Prostate gland (tissue), 2 donors: ENCODE measurements at regions not wholly inside any gene's neighbourhood (a gene's known extent, or its start where the extent isn't known, plus 50 kb on each side); places are given as distances from the start of the nearest gene placed in this dataset.

Source experiments
- DNase-seq: peaks from one replicate; pipeline ENCODE4 v3.0.0-alpha.2; 2019; ENCODE audit warnings: low spot score
- H3K27ac ChIP-seq, 2 donors: fragments of 200-600 bp; sonication (generic); 2 replicates each; pipeline ENCODE4 v1.5.1; 2017 to 2019
- H3K27me3 ChIP-seq: fragments of 200-600 bp; sonication (generic); replicated peaks from 2 replicates; pipeline ENCODE4 v1.5.1; 2019; ENCODE audit not compliant: insufficient read depth
- H3K36me3 ChIP-seq, 2 donors: fragments of 200-600 bp; sonication (generic); 1 replicate in 1 of 2; 2 replicates in 1 of 2; pipeline versions ENCODE4 v1.5.1 to v1.8.1; 2017 to 2019
- H3K4me1 ChIP-seq: fragments of 200-600 bp; sonication (generic); replicated peaks from 2 replicates; pipeline ENCODE4 v1.5.1; 2019
- H3K4me3 ChIP-seq, 2 donors: fragments of 200-600 bp; sonication (generic); 2 replicates each; pipeline ENCODE4 v1.5.1; 2017 to 2019
- H3K9me3 ChIP-seq: fragments of 200-600 bp; sonication (generic); 2 replicates; pipeline ENCODE4 v1.5.1; 2017
- POLR2A ChIP-seq: fragments of 450-650 bp; IDR thresholded peaks from one replicate; pipeline ENCODE4 v1.6.1; 2016; ENCODE audit warnings: antibody characterized with exemption, mild to moderate bottlenecking
- POLR2AphosphoS5 ChIP-seq: sonication (generic); formaldehyde crosslinking; IDR thresholded peaks from one replicate; pipeline ENCODE4 v1.6.1; 2017; ENCODE audit warnings: antibody characterized with exemption
- WGBS: methylation state at CpG from one replicate; pipeline ENCODE4 v1.1.5; 2018; 5-methylcytosine and 5-hydroxymethylcytosine counted together
- intact Hi-C: fragments of 100-400 bp; cut with DNase I; formaldehyde crosslinking; loops from one replicate; pipeline ENCODE4 v1.14.2; 2022
- TF ChIP-seq, protein P1 (sequence below), 4 experiments: fragments of 200-600 bp in 2 of 4; fragments of 450-650 bp in 2 of 4; sonication (generic) in 2 of 4; IDR thresholded peaks; 1 replicate in 3 of 4; 2 replicates in 1 of 4; pipeline ENCODE4 v1.5.1; 2016 to 2019; ENCODE audit warnings: antibody characterized with exemption in 4 of 4, mild to moderate bottlenecking in 2 of 4, moderate library complexity in 2 of 4

DNA sequence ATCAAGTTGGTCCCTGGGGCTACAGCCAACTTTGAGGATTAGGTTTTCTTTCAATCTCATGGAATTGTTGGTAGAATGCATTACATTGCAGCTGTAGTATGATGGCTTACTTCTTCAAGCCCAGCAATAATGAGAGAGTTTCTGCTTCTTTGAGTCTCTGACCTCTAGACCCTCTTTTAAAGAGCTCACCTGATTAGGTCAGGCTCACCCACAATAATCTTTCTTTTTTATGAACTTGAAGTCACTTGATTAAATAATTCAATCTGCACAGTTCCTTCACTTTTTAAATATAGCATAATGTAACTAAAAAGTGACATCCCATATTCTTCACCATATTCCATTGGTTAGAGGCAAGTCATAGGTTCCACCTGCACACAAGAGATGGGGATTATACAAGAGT, 547.5 kb upstream of the CT83 start:
- no peak overlapping the region for H3K27ac ChIP-seq
- no peaks in the 10 kb centered on the region for H3K4me1 ChIP-seq
- no peak for DNase-seq
- no peaks in the 10 kb centered on the region for H3K9me3 ChIP-seq
- H3K4me3 ChIP-seq: no peak overlapping the region
- H3K27me3 ChIP-seq: no peaks in the 10 kb centered on the region
- no peaks in the 10 kb centered on the region for H3K36me3 ChIP-seq
- TF ChIP-seq, protein P1, sequence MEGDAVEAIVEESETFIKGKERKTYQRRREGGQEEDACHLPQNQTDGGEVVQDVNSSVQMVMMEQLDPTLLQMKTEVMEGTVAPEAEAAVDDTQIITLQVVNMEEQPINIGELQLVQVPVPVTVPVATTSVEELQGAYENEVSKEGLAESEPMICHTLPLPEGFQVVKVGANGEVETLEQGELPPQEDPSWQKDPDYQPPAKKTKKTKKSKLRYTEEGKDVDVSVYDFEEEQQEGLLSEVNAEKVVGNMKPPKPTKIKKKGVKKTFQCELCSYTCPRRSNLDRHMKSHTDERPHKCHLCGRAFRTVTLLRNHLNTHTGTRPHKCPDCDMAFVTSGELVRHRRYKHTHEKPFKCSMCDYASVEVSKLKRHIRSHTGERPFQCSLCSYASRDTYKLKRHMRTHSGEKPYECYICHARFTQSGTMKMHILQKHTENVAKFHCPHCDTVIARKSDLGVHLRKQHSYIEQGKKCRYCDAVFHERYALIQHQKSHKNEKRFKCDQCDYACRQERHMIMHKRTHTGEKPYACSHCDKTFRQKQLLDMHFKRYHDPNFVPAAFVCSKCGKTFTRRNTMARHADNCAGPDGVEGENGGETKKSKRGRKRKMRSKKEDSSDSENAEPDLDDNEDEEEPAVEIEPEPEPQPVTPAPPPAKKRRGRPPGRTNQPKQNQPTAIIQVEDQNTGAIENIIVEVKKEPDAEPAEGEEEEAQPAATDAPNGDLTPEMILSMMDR (IDR thresholded peaks at IDR 0.05): no peak
- no peak for TF ChIP-seq POLR2AphosphoS5
- TF ChIP-seq POLR2A: no peak
- intact Hi-C loops: no loop called here

DNA sequence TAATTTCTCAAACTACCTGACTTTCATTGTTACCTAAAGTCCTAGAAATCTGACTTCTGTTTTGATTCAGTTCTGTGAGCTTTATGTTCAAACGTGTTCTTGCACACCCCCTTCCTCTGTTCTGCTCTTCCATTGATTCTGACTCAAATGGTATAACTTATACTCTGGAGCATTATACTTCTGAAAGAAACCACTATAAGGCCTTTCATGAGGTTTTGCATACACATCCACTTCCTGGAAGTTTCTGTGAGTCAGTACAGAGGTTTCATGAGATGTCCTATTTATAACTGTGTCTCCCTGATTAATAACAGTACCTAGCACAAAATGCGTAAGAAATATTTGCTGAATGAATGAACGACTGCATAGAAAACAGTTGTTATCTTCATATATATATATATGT, 540.2 kb upstream of the CT83 start:
- H3K4me1 ChIP-seq: no peaks in the 10 kb centered on the region
- H3K27ac ChIP-seq: no peak overlapping the region
- H3K36me3 ChIP-seq: no peaks in the 10 kb centered on the region
- intact Hi-C loops: no loop called here
- H3K4me3 ChIP-seq: no peak overlapping the region
- WGBS: 51% methylated on average over 3 of the region's 3 CpGs
- H3K9me3 ChIP-seq: no peaks in the 10 kb centered on the region
- no peaks in the 10 kb centered on the region for H3K27me3 ChIP-seq
- TF ChIP-seq POLR2AphosphoS5 (no peak), POLR2A (no peak)
- TF ChIP-seq, protein P1 (IDR thresholded peaks at IDR 0.05): no peak
- DNase-seq: no peak

DNA sequence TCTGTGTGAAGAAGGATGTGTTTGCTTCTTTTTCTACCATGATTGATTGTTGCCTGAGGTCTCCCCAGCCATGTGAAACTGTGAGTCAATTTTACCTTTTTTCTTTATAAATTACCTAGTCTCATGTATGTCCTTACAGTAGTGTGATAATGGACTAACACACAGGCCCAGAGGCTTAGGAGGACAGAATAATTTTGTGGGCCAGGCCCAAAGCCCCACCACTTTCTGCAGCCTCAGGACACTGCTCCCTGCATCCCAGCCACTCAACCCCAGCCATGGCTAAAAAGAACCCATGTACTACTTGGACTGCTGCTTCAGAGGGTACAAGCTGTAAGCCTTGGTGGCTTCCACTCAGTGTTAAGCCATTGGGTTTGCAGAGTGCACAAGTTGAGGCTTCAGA, 512.7 kb upstream of the CT83 start:
- no peak overlapping the region for H3K27ac ChIP-seq
- H3K27me3 ChIP-seq: no peaks in the 10 kb centered on the region
- H3K9me3 ChIP-seq: no peaks in the 10 kb centered on the region
- no peak overlapping the region for H3K4me3 ChIP-seq
- TF ChIP-seq POLR2A (no peak), POLR2AphosphoS5 (no peak)
- TF ChIP-seq, protein P1 (IDR thresholded peaks at IDR 0.05): no peak
- intact Hi-C loops: no loop called here
- DNase-seq: no peak
- no peaks in the 10 kb centered on the region for H3K36me3 ChIP-seq
- no peaks in the 10 kb centered on the region for H3K4me1 ChIP-seq

DNA sequence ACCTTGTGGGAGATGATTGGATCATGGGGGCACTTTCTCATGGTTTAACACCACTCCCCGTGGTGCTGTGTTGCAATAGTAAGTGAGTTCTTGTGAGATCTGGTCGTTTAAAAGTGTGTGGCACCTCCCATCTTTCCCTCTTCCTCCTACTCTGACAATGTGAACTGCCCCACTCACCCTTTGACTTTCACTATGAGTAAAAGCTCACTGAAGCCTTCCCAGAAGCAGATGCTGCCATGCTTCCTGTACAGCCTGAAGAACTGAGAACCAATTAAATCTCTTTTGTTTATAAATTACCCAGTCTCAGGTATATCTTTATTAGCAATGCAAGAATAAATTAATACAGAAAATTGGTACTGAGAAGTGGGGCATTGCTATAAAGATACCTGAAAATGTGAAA, 509.6 kb upstream of the CT83 start:
- Histone ChIP-seq H3K9me3 (no peaks in the 10 kb centered on the region), H3K4me1 (no peaks in the 10 kb centered on the region)

DNA sequence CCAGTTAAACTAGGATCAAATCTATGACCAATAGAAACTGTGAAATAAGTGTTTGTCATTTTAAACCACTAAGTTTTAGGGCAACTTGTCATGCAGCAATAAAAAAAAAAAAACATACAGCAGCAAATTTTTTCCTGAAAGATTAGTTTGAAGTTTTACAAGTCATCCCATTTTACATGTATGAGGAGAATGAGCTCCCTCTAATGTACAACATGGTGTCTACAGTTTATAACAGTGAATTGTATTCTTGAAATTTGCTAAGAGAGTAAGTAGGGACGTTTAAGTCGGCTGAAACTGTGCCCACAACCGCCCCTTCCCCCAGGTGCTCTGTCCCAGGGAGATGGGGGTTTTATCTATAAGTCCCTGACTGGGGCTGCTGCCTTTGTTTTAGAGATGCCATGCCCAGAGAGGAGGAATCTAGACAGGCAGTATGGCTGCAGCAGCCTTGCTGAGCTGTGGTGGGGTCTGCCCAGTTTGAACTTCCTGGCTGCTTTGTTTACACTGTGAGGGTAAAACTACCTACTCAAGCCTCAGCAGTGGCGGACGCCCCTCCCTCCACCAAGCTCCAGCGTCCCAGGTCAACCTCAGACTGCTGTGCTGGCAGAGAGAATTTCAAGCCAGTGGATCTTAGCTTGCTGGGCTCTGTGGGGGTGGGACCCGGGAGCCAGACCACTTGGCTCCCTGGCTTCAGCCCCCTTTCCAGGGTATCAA, 499.3 kb upstream of the CT83 start:
- Histone ChIP-seq H3K27me3 (no peaks in the 10 kb centered on the region), H3K9me3 (no peaks in the 10 kb centered on the region), H3K36me3 (no peaks in the 10 kb centered on the region), H3K27ac (no peak overlapping the region), H3K4me3 (no peak overlapping the region), H3K4me1 (no peaks in the 10 kb centered on the region)
- no peak for DNase-seq
- WGBS: 22% methylated on average over 7 of the region's 7 CpGs
- TF ChIP-seq POLR2A: no peak
- no peak for TF ChIP-seq POLR2AphosphoS5
- TF ChIP-seq, protein P1 (IDR thresholded peaks at IDR 0.05): no peak
- intact Hi-C loops: no loop called here

More for the DNA sequence above, 509.6 kb upstream of the CT83 start:
- Histone ChIP-seq H3K27me3 (no peaks in the 10 kb centered on the region), H3K36me3 (no peaks in the 10 kb centered on the region), H3K27ac (no peak overlapping the region), H3K4me3 (no peak overlapping the region)
- TF ChIP-seq POLR2AphosphoS5 (no peak), POLR2A (no peak)
- TF ChIP-seq, protein P1 (IDR thresholded peaks at IDR 0.05): no peak
- 86% methylated on average over 2 of the region's 2 CpGs for WGBS
- DNase-seq: no peak
- intact Hi-C loops: no loop called here
